Endothelial cell of umbilical vein (primary cell): ENCODE measurements at regions not wholly inside any gene's neighbourhood (a gene's known extent, or its start where the extent isn't known, plus 50 kb on each side); places are given as distances from the start of the nearest gene placed in this dataset.

Experiments
- CTCF ChIP-seq, 2 donors: IDR thresholded peaks; 1 replicate in 1 of 2; 2 replicates in 1 of 2; pipeline ENCODE4 v1.5.1; 2011; ENCODE audit warnings: low read length in 2 of 2, mild to moderate bottlenecking in 2 of 2, moderate library complexity in 2 of 2, control low read depth in 1 of 2, inconsistent platforms in 1 of 2, low read depth in 1 of 2; ENCODE audit not compliant: insufficient read depth in 1 of 2; ENCODE audit errors: extremely low read depth in 1 of 2
- EZH2 ChIP-seq: IDR thresholded peaks from 2 replicates; pipeline ENCODE4 v1.6.1; 2012; ENCODE audit warnings: borderline replicate concordance, low read depth, mild to moderate bottlenecking, moderate library complexity, low read length, inconsistent platforms; ENCODE audit not compliant: severe bottlenecking
- FOS ChIP-seq: IDR thresholded peaks from 2 replicates; pipeline ENCODE4 v1.6.1; 2011; ENCODE audit warnings: mild to moderate bottlenecking, low read length, moderate library complexity, borderline replicate concordance; ENCODE audit not compliant: insufficient read depth
- GATA2 ChIP-seq: IDR thresholded peaks from 2 replicates; pipeline ENCODE4 v1.7.0; 2011; ENCODE audit warnings: low read depth, mild to moderate bottlenecking, moderate library complexity, mixed read lengths, low read length; ENCODE audit not compliant: insufficient read length, insufficient read depth
- POLR2A ChIP-seq: IDR thresholded peaks from 2 replicates; pipeline ENCODE4 v1.6.1; 2012; ENCODE audit warnings: low read depth, mild to moderate bottlenecking, control low read depth, low read length
- POLR2AphosphoS5 ChIP-seq: IDR thresholded peaks from 2 replicates; pipeline ENCODE4 v1.6.1; 2012; ENCODE audit warnings: low read depth, mild to moderate bottlenecking, control low read depth, low read length, moderate library complexity; ENCODE audit not compliant: insufficient read depth

GRCh38 chr7:41206267-41206666, 496.6 kb downstream of the INHBA start:
- TF ChIP-seq EZH2 (no peak), CTCF (IDR thresholded peaks at IDR 0.05; ENCODE audit: extremely low read depth in 1 of 2, insufficient read depth in 1 of 2, low read depth in 1 of 2, low read length in 2 of 2) (no peak), GATA2 (no peak), POLR2A (no peak), POLR2AphosphoS5 (no peak), FOS (no peak)
